SK-N-SH treated with all-trans-retinoic acid at 6 μM for 48 hours (cell line): ENCODE measurements at regions not wholly inside any gene's neighbourhood (a gene's known extent, or its start where the extent isn't known, plus 50 kb on each side); places are given as distances from the start of the nearest gene placed in this dataset.

Experiments
- OSR1 ChIP-seq: fragments of 250-450 bp; sonication (Bioruptor Pico); IDR thresholded peaks from 2 replicates; pipeline ENCODE4 v1.8.0; 2022; ENCODE audit warnings: moderate library complexity, mild to moderate bottlenecking, inconsistent platforms
- ZC3H10 ChIP-seq: fragments of 250-450 bp; sonication (Bioruptor Pico); IDR thresholded peaks from 2 replicates; pipeline ENCODE4 v1.5.1; 2021; ENCODE audit warnings: mild to moderate bottlenecking, moderate library complexity
- ZFP3 ChIP-seq: fragments of 250-450 bp; sonication (Bioruptor Pico); IDR thresholded peaks from 2 replicates; pipeline ENCODE4 v1.5.0; 2020; ENCODE audit warnings: mild to moderate bottlenecking, moderate library complexity
- ZNF70 ChIP-seq: fragments of 450-650 bp; formaldehyde crosslinking; IDR thresholded peaks from 2 replicates; pipeline ENCODE4 v1.5.0; 2020; ENCODE audit warnings: mild to moderate bottlenecking, moderate library complexity
- TF ChIP-seq, protein P1 (sequence below): fragments of 250-450 bp; sonication (Bioruptor Pico); IDR thresholded peaks from 2 replicates; pipeline ENCODE4 v1.5.1; 2021; ENCODE audit warnings: mild to moderate bottlenecking, moderate library complexity

DNA sequence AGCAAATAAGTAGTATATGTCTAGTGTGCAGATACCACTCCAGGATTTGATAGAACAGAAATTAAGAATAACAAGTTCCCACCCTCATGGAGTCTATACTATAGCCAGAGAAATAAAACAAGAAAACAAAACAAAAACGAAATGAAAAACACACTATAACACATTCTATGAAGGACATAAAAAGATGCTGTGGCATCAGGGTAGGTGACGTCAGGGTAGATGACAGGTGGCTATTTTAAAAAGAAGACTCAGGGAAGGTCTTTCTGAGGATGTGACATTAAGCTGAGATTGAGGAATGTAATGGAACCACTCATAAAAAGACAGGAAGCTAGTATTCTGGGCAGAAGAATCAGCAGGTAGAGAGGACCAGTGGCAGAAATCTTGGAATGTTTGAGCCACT, 469.6 kb downstream of the RAP2B start:
- TF ChIP-seq, protein P1, sequence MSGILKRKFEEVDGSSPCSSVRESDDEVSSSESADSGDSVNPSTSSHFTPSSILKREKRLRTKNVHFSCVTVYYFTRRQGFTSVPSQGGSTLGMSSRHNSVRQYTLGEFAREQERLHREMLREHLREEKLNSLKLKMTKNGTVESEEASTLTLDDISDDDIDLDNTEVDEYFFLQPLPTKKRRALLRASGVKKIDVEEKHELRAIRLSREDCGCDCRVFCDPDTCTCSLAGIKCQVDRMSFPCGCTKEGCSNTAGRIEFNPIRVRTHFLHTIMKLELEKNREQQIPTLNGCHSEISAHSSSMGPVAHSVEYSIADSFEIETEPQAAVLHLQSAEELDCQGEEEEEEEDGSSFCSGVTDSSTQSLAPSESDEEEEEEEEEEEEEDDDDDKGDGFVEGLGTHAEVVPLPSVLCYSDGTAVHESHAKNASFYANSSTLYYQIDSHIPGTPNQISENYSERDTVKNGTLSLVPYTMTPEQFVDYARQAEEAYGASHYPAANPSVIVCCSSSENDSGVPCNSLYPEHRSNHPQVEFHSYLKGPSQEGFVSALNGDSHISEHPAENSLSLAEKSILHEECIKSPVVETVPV (CRISPR knock-in tag): no peak
- TF ChIP-seq OSR1 (no peak), ZNF70 (no peak), ZC3H10 (CRISPR knock-in tag) (no peak), ZFP3 (CRISPR knock-in tag) (no peak)
